ENCODE measurements at regions not wholly inside any gene's neighbourhood (a gene's known extent, or its start where the extent isn't known, plus 50 kb on each side); places are given as distances from the start of the nearest gene placed in this dataset.

- CTCF ChIA-PET, result no interaction called here
Observed at GRCh38 chr7:25944777-25945515, 207.1 kb upstream of the NFE2L3 start.

DNA sequence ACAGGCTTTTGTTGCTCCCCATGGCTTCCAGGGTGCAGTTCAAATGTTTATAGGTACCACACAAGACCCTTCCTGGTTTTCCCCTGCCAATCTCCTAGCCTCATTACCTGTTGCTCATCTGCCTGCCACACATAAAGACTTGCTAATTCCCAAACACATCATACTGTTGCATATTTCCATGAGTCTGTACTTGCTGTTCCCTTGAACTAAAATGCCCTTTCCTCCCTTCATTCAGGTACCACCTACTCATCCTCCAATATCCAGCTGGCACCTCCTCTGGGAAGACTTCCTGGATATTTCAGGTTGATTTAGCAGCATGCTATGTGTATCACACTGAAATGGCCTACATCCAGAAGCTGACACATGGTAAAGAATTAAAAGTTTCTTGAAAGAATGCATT lies 206.4 kb upstream of the NFE2L3 start:
- POLR2A ChIA-PET, result no interaction called here
- CTCF ChIA-PET, result interaction anchor here (1.2 kb wide), 1 partner anchor 53 kb away, joined by 3 read pairs; no protein-coding TSS in a partner anchor

More at GRCh38 chr7:25944777-25945515, 207.1 kb upstream of the NFE2L3 start:
- POLR2A ChIA-PET, result interaction anchor here (0.7 kb wide), 1 partner anchor 737 kb away, joined by 5 read pairs; no protein-coding TSS in a partner anchor

DNA sequence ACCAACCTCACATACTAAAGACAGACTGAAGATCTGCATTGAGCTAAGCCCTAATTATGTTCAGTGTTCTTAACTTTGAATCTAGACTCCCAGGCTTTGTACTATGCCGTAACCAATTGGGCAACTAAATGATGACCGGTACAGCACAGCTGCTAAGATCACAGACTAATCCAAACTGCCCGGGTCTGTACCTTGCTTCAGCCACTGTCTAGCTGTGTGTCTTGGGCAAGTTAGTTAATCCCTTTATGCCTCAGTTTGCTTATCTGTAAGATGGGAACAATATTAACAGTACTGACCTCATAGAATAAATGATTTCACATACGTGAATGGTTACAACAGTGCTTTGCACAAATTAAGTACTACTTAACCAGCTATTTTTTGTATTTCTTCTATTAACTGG lies 205.8 kb upstream of the NFE2L3 start:
- CTCF ChIA-PET, result interaction anchor here (0.5 to 1.2 kb wide), 2 partner anchors 54 to 431 kb away, joined by 3 to 4 read pairs; no protein-coding TSS in a partner anchor

DNA sequence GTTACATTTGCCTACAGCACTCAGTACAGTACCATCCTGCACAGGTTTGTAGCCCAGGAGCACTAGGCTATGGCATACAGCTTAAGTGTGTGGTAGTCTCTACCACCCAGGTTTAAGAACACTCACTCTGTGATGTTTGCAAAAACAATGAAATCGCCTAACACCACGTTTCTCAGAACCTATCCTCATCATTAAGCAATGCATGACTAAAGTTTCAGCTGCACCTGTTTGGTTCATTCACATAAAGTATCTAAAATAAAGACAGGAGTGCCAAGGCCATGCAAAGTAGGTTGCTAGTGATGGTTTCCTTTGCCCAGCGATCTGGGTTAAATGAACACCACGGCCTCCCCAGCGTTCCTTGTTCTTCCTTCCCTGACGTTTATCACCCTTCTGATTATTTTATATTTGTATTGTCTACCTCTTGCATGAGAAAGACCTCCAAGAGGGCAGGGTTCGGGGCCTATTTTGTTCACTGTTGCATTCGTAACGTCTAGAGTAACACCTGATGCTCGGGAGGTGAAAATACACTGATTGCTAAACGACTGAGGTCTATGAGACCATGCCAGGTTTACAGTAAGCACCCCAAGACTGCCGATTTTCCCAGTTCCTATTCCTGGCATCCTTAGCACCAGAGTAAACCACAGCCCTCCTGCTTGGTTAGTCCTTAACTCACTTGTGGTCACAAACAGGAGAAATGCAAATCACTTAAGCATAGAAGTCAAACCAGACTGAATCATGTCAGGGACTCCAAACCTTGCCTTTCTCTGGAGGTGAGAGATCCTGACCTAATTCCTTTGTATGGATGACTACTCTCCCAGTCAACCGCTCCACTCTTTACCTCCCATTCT lies 204.1 kb upstream of the NFE2L3 start:
- ChIA-PET POLR2A (no interaction called here), CTCF (interaction anchor here (0.9 kb wide), 1 partner anchor 24 kb away, joined by 3 read pairs; no protein-coding TSS in a partner anchor)

More for the DNA sequence above, 205.8 kb upstream of the NFE2L3 start:
- POLR2A ChIA-PET, result no interaction called here

GRCh38 chr7:25949736-25950487 lies 202.1 kb upstream of the NFE2L3 start:
- ChIA-PET CTCF (no interaction called here), POLR2A (no interaction called here)

GRCh38 chr7:25950488-25951413 lies 201.2 kb upstream of the NFE2L3 start:
- ChIA-PET POLR2A (interaction anchor here (0.6 kb wide), 1 partner anchor 201 kb away, joined by 5 read pairs; the partner anchor contains the start of gene NFE2L3), CTCF (no interaction called here)

DNA sequence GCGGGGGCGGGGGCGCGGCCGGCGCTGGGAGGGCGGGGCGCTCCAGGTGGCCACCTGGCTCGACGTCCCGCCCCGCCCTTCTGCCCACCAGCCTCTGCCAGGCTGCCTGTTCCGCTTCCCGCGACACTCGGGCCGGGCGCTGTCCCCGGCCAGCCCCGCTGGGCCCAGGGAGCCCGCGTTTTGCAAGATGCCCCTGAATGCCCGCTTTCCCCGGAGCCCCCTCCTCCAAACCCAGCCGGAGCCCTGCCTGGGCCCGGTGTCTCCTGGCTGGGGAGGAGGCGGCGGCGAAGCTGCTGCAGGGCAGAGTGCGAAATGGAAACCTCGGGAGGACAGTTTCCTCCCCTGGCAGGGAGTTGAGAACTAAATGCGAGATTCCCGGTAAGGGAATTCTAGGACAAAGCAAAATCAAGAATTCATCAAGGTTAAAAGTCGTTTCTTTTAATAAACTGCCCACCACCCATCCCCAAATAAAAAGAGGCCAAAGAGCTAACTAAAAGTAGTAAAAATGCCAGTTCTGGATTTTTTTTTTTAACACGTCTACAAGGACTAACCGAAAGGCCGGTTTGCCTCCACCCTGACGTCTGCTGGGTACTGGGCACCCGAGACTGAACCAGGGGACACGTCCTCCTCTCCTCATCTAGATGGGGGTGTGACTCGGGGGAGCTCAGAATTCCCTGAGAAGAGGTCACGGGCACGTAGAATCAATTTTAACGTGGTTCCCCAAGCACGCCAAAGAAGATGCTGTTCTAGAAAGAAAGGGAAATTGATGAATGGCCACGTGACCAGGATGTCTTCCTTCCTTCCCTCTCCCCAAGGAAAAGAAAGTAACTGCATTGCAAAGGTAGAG lies 200.4 kb upstream of the NFE2L3 start:
- ChIA-PET POLR2A (no interaction called here), CTCF (interaction anchor here (0.8 kb wide), 1 partner anchor 16 kb away, joined by 3 read pairs; no protein-coding TSS in a partner anchor)

- ChIA-PET CTCF (interaction anchor here (0.8 kb wide), 1 partner anchor 15 kb away, joined by 3 read pairs; no protein-coding TSS in a partner anchor), POLR2A (no interaction called here)
Observed at GRCh38 chr7:25952261-25953057, 199.5 kb upstream of the NFE2L3 start.

DNA sequence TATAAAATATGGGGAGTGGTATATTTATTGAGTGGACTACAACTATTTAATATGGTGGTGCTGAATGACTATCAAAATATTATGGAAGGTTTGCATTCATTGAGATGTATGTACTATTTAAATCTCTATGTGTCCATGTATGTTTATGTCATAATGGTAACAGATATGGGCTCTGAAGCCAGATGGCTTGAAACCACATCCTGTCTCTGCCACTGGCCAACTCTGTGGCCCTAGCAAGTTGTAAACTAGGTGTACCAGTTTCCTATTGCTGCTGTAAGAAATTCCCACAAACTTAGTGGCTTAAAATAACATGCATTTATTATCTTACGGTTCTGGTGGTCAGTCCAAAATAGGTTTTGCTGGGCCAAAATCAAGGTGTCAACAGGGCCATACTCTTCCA lies 198.1 kb upstream of the NFE2L3 start:
- ChIA-PET CTCF (no interaction called here), POLR2A (no interaction called here)

DNA sequence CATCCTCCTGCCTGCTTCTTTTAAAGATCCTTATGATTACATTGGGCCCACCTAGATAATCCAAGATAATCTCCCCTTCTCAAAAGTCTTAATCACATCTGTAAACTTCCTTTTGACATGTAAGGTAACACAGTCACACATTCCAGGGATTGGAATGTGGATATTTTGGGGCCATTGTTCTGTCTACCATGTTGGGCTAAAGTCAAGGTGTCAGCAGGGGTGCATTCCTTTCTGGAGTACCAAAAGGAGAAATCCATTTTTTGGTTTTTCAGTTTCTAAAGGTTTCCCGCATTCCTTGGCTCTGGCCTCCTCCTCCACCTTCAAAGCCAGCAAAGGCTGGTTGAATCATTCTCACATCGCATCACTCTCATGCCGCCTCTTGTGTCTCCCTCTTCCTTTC lies 197.6 kb upstream of the NFE2L3 start:
- CTCF ChIA-PET, result no interaction called here

GRCh38 chr7:25959168-25959734 lies 192.7 kb upstream of the NFE2L3 start:
- CTCF ChIA-PET, result interaction anchor here (0.7 kb wide), 1 partner anchor 11 kb away, joined by 3 read pairs; no protein-coding TSS in a partner anchor
- POLR2A ChIA-PET, result no interaction called here

More for the DNA sequence above, 197.6 kb upstream of the NFE2L3 start:
- POLR2A ChIA-PET, result no interaction called here

- ChIA-PET CTCF (interaction anchor here (1.8 kb wide), 1 partner anchor 71 kb away, joined by 4 read pairs; no protein-coding TSS in a partner anchor), POLR2A (no interaction called here)
Observed at GRCh38 chr7:25963733-25964132, 188.3 kb upstream of the NFE2L3 start.

- ChIA-PET CTCF (interaction anchor here (1.8 kb wide), 1 partner anchor 71 kb away, joined by 4 read pairs; no protein-coding TSS in a partner anchor), POLR2A (no interaction called here)
Observed at GRCh38 chr7:25964483-25964991, 187.5 kb upstream of the NFE2L3 start.

DNA sequence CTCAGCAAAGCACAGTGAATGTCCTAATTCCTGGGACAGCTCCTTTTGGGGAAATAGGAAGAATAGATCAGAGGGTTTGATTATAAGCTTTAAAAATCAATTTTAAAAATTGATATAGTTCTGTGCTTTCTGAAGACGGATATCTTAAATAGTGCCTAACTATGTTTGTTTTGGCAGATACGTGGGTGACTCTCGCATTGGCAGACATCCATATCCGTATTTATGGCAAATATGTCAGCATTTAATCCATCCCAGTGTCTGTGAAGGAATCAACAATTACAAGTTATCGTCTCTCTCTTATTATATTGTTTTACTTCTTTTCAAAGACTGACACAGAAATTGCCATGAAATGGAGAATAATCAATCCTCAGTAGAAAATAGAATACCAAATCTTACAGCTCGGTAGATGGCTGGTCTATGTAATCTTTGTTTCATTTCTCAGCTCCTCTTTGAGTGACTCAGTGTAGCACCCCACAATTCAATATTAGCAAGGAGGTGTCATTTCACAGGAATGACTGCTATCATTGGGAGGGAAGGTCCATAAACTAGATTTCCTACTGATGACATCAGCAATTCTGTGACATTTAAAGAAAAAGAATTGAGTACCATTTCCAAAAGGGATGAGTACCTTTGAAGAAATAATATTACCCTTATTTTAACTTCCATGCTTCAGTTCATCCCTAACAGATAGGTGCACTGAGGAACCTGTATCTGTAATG lies 186.4 kb upstream of the NFE2L3 start:
- CTCF ChIA-PET, result interaction anchor here (1.8 kb wide), 1 partner anchor 72 kb away, joined by 4 read pairs; no protein-coding TSS in a partner anchor
- POLR2A ChIA-PET, result no interaction called here

DNA sequence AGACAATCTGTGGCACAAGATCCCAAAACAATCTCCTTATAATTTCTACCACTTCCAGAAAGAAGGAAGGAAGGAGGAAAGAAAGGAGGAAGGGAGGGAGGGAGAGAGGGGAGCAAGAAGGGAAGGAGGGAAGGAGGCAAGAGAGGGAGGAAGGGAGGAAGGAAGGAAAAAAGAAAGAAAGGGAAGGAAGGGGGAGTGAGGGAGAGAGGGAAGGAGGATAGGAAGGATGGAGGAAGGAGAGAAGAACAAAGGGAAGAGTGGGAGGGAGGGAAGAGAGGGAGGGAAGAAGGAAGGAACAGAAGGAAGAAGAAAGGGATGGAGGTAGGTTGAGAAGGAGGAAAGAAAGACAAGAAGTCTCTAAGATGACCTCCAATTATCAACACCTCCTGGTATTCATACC lies 185.5 kb upstream of the NFE2L3 start:
- ChIA-PET CTCF (interaction anchor here (1.1 to 1.3 kb wide), 2 partner anchors 14 to 35 kb away, joined by 3 read pairs; no protein-coding TSS in a partner anchor), POLR2A (no interaction called here)

Measured in activated CD8-positive, alpha-beta memory T cell treated with anti-CD3 and anti-CD28 coated beads for 36 hours (primary cell).